Prostate gland (tissue), 2 donors: ENCODE measurements at regions not wholly inside any gene's neighbourhood (a gene's known extent, or its start where the extent isn't known, plus 50 kb on each side); places are given as distances from the start of the nearest gene placed in this dataset.

Experiments
- DNase-seq: peaks from one replicate; pipeline ENCODE4 v3.0.0-alpha.2; 2019; ENCODE audit warnings: low spot score
- H3K27ac ChIP-seq, 2 donors: fragments of 200-600 bp; sonication (generic); 2 replicates each; pipeline ENCODE4 v1.5.1; 2017 to 2019
- H3K27me3 ChIP-seq: fragments of 200-600 bp; sonication (generic); replicated peaks from 2 replicates; pipeline ENCODE4 v1.5.1; 2019; ENCODE audit not compliant: insufficient read depth
- H3K36me3 ChIP-seq, 2 donors: fragments of 200-600 bp; sonication (generic); 1 replicate in 1 of 2; 2 replicates in 1 of 2; pipeline versions ENCODE4 v1.5.1 to v1.8.1; 2017 to 2019
- H3K4me1 ChIP-seq: fragments of 200-600 bp; sonication (generic); replicated peaks from 2 replicates; pipeline ENCODE4 v1.5.1; 2019
- H3K4me3 ChIP-seq, 2 donors: fragments of 200-600 bp; sonication (generic); 2 replicates each; pipeline ENCODE4 v1.5.1; 2017 to 2019
- H3K9me3 ChIP-seq: fragments of 200-600 bp; sonication (generic); 2 replicates; pipeline ENCODE4 v1.5.1; 2017
- CTCF ChIP-seq, 4 experiments: fragments of 200-600 bp in 2 of 4; fragments of 450-650 bp in 2 of 4; sonication (generic) in 2 of 4; IDR thresholded peaks; 1 replicate in 3 of 4; 2 replicates in 1 of 4; pipeline ENCODE4 v1.5.1; 2016 to 2019; ENCODE audit warnings: antibody characterized with exemption in 4 of 4, mild to moderate bottlenecking in 2 of 4, moderate library complexity in 2 of 4
- POLR2A ChIP-seq: fragments of 450-650 bp; IDR thresholded peaks from one replicate; pipeline ENCODE4 v1.6.1; 2016; ENCODE audit warnings: antibody characterized with exemption, mild to moderate bottlenecking
- POLR2AphosphoS5 ChIP-seq: sonication (generic); formaldehyde crosslinking; IDR thresholded peaks from one replicate; pipeline ENCODE4 v1.6.1; 2017; ENCODE audit warnings: antibody characterized with exemption
- WGBS: methylation state at CpG from one replicate; pipeline ENCODE4 v1.1.5; 2018; 5-methylcytosine and 5-hydroxymethylcytosine counted together
- intact Hi-C: fragments of 100-400 bp; cut with DNase I; formaldehyde crosslinking; loops from one replicate; pipeline ENCODE4 v1.14.2; 2022

GRCh38 chr15:89396723-89397652, 62.4 kb upstream of the POLG start:
- peaks cover 13% of the 10 kb centered on the region for H3K27me3 ChIP-seq
- H3K4me3 ChIP-seq: no peak overlapping the region
- H3K27ac ChIP-seq: no peak overlapping the region
- intact Hi-C loops: no loop called here
- no peaks in the 10 kb centered on the region for H3K36me3 ChIP-seq
- H3K4me1 ChIP-seq: no peaks in the 10 kb centered on the region
- no peaks in the 10 kb centered on the region for H3K9me3 ChIP-seq
- no peak for TF ChIP-seq POLR2AphosphoS5
- no peak for TF ChIP-seq CTCF (IDR thresholded peaks at IDR 0.05)
- no peak for TF ChIP-seq POLR2A
- no peak for DNase-seq
- 86% methylated on average over 12 of the region's 12 CpGs for WGBS

GRCh38 chr15:89395996-89396395, 61.4 kb upstream of the POLG start:
- Histone ChIP-seq H3K27me3 (peaks cover 13% of the 10 kb centered on the region), H3K4me1 (no peaks in the 10 kb centered on the region)
- intact Hi-C loops: no loop called here

GRCh38 chr15:89395461-89395871, 60.8 kb upstream of the POLG start:
- Histone ChIP-seq H3K4me1 (no peaks in the 10 kb centered on the region), H3K36me3 (no peaks in the 10 kb centered on the region), H3K27me3 (peaks cover 12% of the 10 kb centered on the region), H3K9me3 (no peaks in the 10 kb centered on the region), H3K27ac (no peak overlapping the region), H3K4me3 (no peak overlapping the region)
- 63% methylated on average over 10 of the region's 10 CpGs for WGBS
- DNase-seq: no peak
- intact Hi-C loops: no loop called here
- TF ChIP-seq POLR2AphosphoS5 (no peak), CTCF (IDR thresholded peaks at IDR 0.05) (no peak), POLR2A (no peak)

More at GRCh38 chr15:89395996-89396395, 61.4 kb upstream of the POLG start:
- H3K27ac ChIP-seq: no peak overlapping the region
- TF ChIP-seq POLR2AphosphoS5 (no peak), CTCF (IDR thresholded peaks at IDR 0.05) (no peak), POLR2A (no peak)
- H3K9me3 ChIP-seq: no peaks in the 10 kb centered on the region
- H3K36me3 ChIP-seq: no peaks in the 10 kb centered on the region
- DNase-seq: no peak
- WGBS: 73% methylated on average over 4 of the region's 4 CpGs
- H3K4me3 ChIP-seq: no peak overlapping the region

DNA sequence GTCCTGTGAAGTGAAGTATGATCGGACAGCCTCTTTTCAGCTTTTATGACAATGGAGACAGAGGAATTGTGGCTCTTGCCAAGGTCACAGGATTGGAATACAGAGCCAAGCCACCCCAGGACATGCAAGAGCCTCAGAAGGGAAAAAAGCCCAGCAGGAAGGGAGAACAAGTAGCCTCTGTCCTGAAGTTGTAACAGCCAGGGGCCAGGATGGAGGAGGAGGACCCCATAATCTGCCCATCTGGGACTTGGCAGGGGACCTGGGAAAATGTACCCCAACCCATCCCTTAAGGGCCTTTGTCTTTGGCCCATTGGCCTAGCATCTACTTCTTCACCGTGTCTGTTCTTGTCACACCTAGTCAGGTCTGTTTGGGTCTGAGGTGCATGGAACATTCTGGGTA, 60.4 kb upstream of the POLG start:
- intact Hi-C loops: no loop called here
- H3K27ac ChIP-seq: no peak overlapping the region
- H3K9me3 ChIP-seq: no peaks in the 10 kb centered on the region

More for the DNA sequence above, 60.4 kb upstream of the POLG start:
- TF ChIP-seq CTCF (IDR thresholded peaks at IDR 0.05): no peak
- no peak for TF ChIP-seq POLR2AphosphoS5
- TF ChIP-seq POLR2A: no peak
- Histone ChIP-seq H3K4me3 (no peak overlapping the region), H3K4me1 (no peaks in the 10 kb centered on the region), H3K36me3 (no peaks in the 10 kb centered on the region), H3K27me3 (peaks cover 7% of the 10 kb centered on the region)
- WGBS: 74% methylated on average over 2 of the region's 2 CpGs
- DNase-seq: no peak
